Left ventricle myocardium superior (tissue), 1 donor: ENCODE measurements at regions not wholly inside any gene's neighbourhood (a gene's known extent, or its start where the extent isn't known, plus 50 kb on each side); places are given as distances from the start of the nearest gene placed in this dataset.
"Not testable (repeated sequence)": the region's sequence is repeated elsewhere in the genome, so short reads cannot be mapped to it uniquely, and the experiment has no call there.

ENCODE experiments used
- ATAC-seq: fragments of 200-7000 bp; cut with Tn5 transposase; one replicate; pipeline ENCODE4 v1.9.1; 2020; ENCODE audit warnings: mild to moderate bottlenecking, moderate library complexity
- DNase-seq: peaks from one replicate; pipeline ENCODE4 v3.0.0-alpha.2; 2020
- intact Hi-C: fragments of 100-400 bp; cut with micrococcal nuclease; formaldehyde crosslinking; loops from one replicate; pipeline ENCODE4 v1.11.0; 2022
- donor health status: DM: no; HTN: yes; CAD: no; lungs with severe emphysema.

DNA sequence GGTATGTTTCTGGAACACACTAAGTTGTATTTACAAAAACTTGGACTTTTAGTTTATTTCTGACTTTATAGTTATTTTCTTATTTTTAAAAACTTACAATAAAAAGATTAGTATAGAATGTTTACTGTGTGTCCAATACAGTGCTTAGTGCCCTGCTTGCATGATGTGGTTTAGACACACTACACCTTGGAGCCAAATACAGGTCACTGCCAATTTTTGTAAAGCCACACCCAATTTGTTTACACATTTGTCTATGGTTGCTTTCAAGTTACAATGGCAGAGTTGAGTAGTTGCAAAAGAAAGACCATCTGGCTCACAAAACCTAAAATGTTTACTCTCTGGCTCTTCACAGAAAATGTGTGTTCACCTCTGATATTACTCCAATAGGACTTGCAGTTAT, 807.1 kb downstream of the KCNJ2 start:
- ATAC-seq (no peak), DNase-seq (no peak)
- intact Hi-C loops, result no loop called here

GRCh38 chr17:70984873-70985272, 815.5 kb downstream of the KCNJ2 start:
- DNase-seq (no peak), ATAC-seq (no peak)
- intact Hi-C loops, result no loop called here

DNA sequence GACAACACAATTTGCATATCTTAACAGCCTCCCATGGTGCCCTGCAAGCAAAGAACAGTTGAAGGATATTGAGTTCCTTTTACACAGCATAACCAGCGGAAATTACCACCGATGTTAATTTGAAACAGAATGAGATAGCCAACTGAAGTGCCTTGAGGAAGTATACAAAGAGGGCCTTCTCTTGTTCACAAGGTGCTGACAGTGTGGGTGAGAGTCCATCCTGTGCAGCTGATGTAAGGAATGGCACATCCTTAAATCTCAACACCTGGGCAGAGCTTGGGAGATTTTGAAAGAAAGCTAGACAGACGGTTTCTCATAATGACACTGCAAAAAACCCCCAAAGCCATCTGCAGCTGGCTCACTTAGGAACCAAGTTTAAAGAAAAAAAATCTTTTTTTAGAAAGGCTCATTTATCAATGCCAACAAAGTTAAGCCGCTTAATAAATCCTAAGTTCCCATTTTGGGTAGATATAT, 818.6 kb downstream of the KCNJ2 start:
- intact Hi-C loops, result no loop called here
- DNase-seq (no peak), ATAC-seq (no peak)

- intact Hi-C loops, result no loop called here
- no peak for ATAC-seq
Observed at GRCh38 chr17:70988622-70989021, 819.3 kb downstream of the KCNJ2 start.

DNA sequence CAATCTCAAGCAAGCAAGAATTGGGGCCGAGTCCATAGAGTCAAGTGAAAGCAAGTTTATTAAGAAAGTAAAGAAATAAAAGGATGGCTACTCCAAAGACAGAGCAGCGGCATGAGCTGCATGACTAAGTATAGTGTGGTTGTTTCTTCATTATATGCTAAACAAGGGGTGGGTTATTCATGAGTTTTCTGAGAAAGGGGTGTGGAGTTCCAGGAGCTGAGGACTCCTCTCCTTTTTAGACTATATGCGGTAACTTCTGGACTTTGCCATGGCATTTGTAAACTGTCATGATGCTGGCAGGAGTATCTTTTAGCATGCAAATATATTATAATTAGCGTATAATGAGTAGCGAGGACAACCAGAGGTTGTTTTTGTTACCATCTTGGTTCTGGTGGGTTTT, 819.9 kb downstream of the KCNJ2 start:
- intact Hi-C loops, result no loop called here
- DNase-seq, result no peak
- no peak for ATAC-seq

More at GRCh38 chr17:70988622-70989021, 819.3 kb downstream of the KCNJ2 start:
- DNase-seq, result no peak

GRCh38 chr17:70994194-70994593, 824.9 kb downstream of the KCNJ2 start:
- DNase-seq (no peak), ATAC-seq (no peak)
- intact Hi-C loops, result no loop called here

DNA sequence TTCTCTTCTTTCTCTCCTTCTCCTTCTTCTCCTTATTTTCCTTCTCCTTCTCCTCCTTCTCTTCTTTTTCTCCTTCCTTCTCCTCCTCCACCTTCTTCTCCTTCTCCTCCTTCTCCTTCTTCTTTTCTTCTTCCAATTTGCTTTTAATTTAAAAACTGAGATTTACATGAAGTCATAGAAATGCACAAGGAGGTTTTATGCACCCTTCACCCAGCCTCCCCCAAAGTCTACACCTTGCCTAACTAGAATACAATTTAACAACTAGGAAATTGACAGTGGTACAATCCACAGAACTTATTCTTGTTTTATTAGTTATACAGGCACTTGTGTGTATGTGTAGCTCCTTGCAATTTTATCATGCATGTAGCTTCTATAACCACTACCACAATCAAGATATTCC, 826.7 kb downstream of the KCNJ2 start:
- DNase-seq (no peak), ATAC-seq (no peak)
- intact Hi-C loops, result no loop called here

- ATAC-seq (no peak), DNase-seq (no peak)
- intact Hi-C loops, result no loop called here
Observed at GRCh38 chr17:71003736-71004135, 834.4 kb downstream of the KCNJ2 start.

DNA sequence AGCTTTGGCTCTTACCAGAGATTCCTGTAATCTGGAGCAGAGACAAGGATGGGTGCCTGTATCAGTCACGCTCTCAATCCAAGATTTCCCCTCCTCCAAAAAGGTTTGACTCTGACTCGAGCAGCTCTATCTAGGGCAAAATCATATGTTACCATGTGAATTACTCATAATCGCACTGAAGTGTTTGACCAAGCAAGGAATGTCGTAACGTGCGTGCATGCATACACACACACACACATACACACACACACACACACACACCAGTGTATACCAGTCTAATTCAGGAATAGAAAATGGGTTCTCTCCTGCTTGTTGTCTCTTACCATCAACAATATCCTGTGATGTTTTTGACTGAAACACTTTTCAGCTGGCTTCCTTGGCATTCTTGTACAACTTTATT, 835.1 kb downstream of the KCNJ2 start:
- ATAC-seq (no peak), DNase-seq (no peak)
- intact Hi-C loops, result no loop called here

DNA sequence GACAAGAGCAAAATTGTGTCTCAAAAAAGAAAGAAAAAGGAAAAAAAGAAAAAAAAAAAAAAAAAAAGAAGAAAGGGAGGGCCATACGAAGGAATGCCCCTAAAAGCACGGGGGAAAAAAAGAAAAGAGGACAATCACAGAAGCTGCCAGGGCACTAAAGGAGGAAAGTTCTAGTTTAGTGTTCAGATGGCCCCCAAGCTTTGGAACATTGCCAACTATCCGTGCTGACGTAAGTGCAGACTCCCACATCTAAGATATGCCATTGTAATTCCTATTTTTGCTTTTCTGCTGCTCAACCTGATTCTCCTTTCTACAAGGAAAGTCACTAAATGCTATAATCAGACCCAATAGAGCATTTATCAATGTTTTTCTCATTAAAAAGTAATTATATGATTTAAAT, 842.1 kb downstream of the KCNJ2 start:
- no peak for DNase-seq
- ATAC-seq, result no peak
- intact Hi-C loops, result no loop called here

DNA sequence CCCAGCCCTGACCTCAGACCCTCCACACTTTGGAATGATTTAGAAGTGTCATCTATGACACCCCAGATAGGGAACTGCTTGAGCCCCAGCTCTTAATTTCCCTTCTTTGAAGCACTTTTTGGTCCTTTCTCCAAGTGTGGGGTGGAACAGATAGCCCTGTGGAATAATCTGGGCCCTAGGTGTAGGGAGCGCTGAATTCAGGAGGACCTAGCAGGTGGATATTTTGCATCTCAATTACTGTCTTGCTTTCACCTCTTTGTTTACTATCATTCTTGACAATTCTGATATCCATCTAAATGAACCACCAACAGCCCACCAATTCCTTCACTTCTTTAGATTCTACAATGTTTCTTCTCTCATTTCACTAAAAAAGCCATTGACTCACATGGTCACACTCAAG, 850.4 kb downstream of the KCNJ2 start:
- DNase-seq (no peak), ATAC-seq (no peak)
- intact Hi-C loops, result no loop called here

DNA sequence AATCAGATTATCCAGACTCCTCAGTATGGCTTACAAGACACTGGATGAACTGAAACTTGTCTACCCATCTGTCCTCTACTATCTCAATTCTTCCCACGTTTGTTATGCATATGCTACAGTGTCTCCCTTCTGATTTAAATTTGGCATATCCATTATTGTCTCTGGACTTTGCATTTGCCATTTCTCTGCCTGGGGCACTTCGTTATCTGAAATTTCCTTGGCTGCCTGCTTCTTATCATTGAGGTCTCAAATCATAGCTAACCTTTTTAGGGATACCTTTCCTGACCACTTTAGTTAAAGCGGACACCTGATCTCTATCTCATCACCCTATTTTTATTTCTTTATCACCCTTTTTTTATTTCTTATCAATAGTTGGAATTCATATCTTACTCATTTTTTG, 853.4 kb downstream of the KCNJ2 start:
- ATAC-seq (no peak), DNase-seq (no peak)
- intact Hi-C loops, result no loop called here

DNA sequence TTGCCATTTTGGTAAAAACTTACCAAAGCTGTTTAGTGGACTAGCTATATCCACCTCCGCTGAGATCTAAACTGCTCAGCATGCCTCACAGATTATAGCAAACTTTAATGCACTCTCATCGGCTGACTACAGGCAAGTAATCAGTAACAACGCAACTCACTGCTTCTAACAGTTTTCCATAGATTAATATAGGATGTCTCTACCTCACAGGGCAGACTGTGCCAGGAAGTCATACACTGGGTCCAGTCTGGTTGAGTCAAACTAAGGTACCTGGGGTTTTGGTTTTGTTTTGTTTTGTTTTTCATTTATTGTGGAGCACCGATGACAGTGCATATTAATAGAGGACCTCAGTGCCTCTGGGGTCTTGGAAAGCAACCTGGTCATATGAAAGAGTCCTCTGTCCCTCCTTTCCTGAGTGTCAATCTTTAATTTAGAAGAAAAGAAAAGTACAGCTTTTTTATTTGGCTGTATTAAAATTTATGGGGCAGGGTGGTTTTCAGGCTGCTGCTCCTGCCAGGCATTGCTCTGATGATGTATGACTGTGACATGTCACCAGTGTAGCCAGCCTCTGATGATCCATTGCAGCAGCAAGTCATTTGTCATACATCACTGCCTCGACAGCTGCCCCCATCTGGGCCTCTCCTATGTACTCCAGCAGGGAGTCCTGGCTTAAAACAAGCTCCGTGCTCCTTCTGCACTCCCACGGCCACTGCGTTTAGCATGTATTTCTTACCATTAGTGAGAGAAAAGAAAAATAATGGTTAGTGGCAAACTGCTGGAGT, 854.1 kb downstream of the KCNJ2 start:
- intact Hi-C loops, result no loop called here
- DNase-seq, result no peak
- no peak for ATAC-seq

GRCh38 chr17:71024172-71024571, 854.8 kb downstream of the KCNJ2 start:
- DNase-seq, result no peak
- ATAC-seq, result no peak
- intact Hi-C loops, result no loop called here

- intact Hi-C loops, result no loop called here
- ATAC-seq (no peak), DNase-seq (no peak)
Observed at GRCh38 chr17:71024969-71025368, 855.6 kb downstream of the KCNJ2 start.

DNA sequence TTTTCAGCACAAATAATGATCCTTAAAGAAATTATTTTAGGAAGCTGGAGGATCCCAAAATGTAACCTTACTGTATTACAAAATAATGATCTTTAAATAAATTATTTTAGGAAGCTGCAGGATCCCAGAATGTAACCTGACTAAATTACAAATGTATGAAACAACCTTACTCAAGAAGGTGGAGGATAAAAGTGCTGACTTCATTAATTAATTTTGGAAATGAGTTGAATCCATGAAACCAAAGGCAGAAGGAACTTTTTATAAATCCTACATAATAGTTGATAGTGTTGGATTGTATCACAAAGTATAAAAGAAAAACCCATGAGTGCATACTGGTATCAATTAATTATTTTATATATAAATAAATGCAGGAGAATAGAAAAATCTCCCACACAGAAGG, 859.9 kb downstream of the KCNJ2 start:
- ATAC-seq, result no peak
- no peak for DNase-seq
- intact Hi-C loops, result no loop called here

DNA sequence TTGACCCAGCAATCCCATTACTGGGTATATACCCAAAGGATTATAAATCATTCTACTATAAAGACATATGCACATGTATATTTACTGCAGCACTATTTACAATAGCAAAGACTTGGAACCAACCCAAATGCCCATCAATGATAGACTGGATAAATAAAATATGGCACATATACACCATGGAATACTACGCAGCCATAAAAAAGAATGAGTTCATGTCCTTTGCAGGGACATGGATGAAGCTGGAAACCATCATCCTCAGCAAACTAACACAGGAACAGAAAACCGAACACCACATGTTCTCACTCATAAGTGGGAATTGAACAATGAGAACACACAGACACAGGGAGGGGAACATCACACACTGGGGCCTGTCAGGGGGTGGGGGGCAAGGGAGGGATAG, 862.0 kb downstream of the KCNJ2 start:
- ATAC-seq, DNase-seq, intact Hi-C loops: not testable (repeated sequence)

- intact Hi-C loops, result no loop called here
- DNase-seq (no peak), ATAC-seq (no peak)
Observed at GRCh38 chr17:71032746-71033273, 863.5 kb downstream of the KCNJ2 start.

DNA sequence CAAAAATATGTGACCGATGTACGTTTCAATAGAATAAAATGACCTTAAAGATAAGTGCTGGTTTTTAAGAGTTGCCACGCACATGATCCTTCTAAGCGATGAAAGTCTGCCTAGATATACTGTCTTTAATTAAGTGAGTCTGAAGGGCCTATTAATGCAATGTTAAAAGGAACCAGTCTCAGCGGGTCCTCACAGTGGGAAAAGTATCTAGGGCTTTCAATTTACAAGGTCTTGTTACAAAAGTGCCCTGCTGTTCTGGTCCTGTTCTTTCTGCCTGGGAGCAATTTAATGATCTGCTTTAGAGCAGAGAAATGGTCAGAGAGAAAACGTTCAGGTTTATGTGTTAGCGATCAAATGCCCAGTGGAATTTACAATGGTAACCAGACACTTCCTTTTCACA, 864.0 kb downstream of the KCNJ2 start:
- intact Hi-C loops, result no loop called here
- DNase-seq (no peak), ATAC-seq (no peak)

DNA sequence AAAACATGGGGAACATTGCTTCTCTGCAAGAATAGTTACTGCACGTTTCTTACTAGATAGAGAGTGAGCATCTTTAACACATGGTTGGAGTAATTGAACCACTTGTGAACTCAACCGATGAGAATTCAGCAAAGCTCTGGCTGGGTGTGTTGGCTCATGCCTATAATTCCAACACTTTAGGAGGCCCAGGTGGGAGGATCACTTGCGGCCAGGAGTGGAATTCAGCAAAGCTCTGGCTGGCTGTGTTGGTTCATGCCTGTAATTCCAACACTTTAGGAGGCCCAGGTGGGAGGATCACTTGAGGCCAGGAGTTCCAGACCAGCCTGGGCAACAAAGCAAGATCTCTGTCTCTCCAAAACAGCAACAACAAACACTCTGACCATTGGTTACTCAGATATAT, 865.9 kb downstream of the KCNJ2 start:
- no peak for ATAC-seq
- intact Hi-C loops, result no loop called here
- DNase-seq, result no peak

DNA sequence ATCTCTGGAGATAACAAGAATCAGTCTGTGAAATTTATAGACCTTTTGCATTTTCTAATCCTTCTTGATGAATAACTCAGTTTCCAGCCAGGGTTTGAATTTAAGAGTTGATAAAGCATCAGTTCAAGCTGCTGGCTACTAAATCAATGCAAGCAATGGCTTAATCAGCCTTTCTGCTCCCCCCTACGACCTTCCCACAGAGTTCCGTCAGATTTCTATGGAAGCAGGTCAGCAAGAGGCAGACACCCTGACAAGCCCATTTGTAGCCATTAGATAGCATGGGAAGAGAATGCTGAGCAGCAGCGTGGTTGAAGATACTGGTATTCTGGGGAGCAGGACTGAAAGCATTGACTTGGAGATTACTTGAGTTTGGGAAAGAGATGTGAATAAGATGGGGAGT, 868.1 kb downstream of the KCNJ2 start:
- intact Hi-C loops, result no loop called here
- ATAC-seq, result no peak
- DNase-seq, result no peak
